Colon (tissue), 2 donors: ENCODE measurements at regions not wholly inside any gene's neighbourhood (a gene's known extent, or its start where the extent isn't known, plus 50 kb on each side); places are given as distances from the start of the nearest gene placed in this dataset.
"Not testable (repeated sequence)": the region's sequence is repeated elsewhere in the genome, so short reads cannot be mapped to it uniquely, and the experiment has no call there.

Source experiments
- FAIRE-seq: peaks from 2 replicates; lab custom pipeline; 2012; peaks lifted over from hg19 to GRCh38; lab: Jason Lieb, UNC
- donor health status: control.
- donor health status: control.

GRCh38 chr1:96510911-96511310 is 210.7 kb upstream of the PTBP2 start:
- no peak for FAIRE-seq

GRCh38 chr1:96513136-96513535 is 208.4 kb upstream of the PTBP2 start:
- FAIRE-seq, result no peak

DNA sequence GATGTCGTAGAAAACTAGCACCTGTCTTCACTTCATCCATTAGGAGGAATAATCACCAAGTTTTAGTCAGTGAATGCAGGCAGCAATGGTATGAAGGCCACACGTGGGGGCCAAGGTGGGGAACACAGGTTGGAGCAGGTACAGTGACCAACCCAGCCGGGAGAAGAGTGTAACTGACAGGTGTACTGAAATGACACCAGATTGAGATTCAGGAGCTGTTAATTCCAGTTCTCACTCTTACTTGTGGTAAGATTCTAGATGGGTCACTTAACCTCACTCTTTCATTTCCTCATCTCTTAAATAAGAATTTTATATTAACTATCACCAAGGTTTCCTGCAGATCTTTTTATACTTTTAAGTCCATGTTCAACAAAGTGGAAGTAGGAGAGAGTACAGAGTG is 206.2 kb upstream of the PTBP2 start:
- no peak for FAIRE-seq

DNA sequence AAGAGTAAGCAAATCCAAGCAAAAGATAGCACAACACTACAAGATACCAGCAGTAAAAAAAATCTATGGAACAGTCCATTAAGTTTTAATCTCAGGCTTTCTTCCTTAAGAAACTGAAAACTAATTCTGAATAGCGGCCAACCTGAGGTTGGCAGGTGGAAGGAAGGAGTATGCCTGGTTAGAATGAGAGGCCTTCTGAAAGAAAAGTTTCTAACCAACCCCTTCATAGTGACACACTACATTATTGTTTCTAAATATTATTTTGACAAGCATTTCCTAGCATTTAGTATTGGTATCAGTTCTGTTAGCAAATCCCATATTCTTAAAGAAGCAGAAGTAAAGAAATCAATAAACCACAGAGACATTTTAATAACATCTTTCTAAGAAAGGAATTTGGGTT is 205.7 kb upstream of the PTBP2 start:
- no peak for FAIRE-seq

DNA sequence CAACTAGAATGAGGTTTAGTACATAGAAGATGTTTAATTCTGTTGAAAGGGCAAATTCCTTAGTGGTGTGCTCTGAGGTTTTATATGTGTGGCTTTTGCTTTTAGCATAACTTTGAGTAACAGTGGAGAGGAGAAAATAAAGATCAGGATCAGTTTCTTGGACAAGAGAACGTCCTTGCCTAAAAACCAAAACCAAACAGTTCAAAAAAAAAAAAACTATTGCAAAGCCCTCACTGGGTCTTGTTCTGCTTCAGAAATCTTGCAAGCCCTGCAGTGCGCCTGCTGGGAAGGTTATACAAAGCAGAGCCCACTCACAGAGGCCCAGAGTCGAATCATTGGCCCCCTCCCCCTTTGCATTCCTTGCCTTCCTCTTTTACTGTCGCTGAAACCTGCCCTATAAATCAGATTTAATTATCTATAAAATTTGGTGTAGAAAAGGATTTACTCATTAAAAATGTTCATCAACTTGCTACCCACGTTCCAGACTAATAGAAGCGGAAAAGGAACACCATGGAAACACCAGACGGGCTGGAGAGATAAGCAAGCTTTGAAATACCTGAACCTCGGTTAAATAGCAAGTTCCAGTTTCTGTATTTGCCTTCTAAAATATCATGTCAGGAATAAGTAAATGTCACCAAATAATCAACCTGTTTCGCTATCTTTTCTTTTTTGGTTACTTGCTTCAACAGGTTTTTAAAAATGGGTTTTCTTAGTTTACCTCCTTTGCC is 201.6 kb upstream of the PTBP2 start:
- no peak for FAIRE-seq

DNA sequence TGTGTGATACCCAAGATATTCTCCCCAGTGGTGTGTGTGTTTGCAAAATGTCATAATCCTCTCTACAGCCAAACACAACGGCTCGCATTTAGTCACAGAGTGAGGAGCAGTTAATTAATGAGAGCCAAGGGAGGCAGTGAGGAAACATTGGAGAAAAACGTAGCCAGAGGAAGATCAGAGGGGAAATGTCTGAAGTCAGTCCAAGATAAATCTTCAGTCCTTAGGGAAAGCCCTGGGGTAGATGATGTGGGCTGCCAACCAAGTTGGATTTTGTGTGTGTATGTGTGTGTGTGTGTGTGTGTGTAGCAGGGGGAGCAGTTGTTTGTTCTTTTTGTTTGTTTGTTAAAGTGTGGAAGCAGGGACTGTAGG is 201.0 kb upstream of the PTBP2 start:
- no peak for FAIRE-seq

DNA sequence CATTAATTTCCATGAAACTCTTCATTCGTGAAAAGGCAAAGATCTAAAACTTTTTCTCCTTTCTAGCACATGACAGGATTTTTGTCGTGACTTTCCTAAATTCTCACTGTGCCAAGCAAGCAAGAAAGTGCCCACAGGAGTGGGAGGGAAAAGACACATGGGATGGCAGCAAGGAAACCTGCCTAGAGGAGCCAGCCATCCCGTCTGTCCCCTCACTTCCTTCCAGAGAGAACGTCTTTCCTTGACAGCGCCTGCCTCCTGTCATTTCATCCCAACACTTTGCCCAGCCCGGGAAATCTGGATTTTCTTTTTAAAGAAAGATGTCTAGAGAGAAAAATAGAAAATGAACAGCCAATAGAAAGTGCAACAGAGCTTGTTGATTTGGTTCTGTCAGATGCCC is 200.6 kb upstream of the PTBP2 start:
- FAIRE-seq, result no peak

GRCh38 chr1:96521994-96522760 is 199.4 kb upstream of the PTBP2 start:
- FAIRE-seq, result no peak

DNA sequence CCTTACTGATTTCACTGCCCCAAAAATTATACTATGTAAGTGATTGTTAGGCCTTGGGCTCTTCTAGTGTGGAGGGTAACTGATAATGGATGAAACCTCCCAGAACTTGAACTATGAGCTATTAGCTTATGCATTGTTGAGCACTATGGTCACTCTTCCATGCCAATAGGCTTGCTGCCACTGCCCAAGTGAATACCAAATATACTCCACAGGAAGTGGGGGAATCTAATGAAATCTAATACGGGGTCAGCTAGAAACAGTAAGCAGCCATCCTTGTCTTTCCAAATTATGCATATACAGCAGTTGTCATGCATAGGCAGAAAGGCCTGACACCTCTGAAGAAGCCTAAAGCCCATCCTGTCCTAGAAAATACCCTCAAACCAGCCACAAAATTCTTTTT is 198.7 kb upstream of the PTBP2 start:
- FAIRE-seq, result no peak

- no peak for FAIRE-seq
These were observed 197.5 kb upstream of the PTBP2 start for GRCh38 chr1:96524100-96524499.

- FAIRE-seq, result no peak
These were observed 195.7 kb upstream of the PTBP2 start for GRCh38 chr1:96525657-96526557.

GRCh38 chr1:96528672-96529071 is 192.9 kb upstream of the PTBP2 start:
- not testable (repeated sequence) for FAIRE-seq

- no peak for FAIRE-seq
These were observed 187.8 kb upstream of the PTBP2 start for GRCh38 chr1:96533820-96534219.

- FAIRE-seq, result no peak
These were observed 185.0 kb upstream of the PTBP2 start for GRCh38 chr1:96536581-96536980.

DNA sequence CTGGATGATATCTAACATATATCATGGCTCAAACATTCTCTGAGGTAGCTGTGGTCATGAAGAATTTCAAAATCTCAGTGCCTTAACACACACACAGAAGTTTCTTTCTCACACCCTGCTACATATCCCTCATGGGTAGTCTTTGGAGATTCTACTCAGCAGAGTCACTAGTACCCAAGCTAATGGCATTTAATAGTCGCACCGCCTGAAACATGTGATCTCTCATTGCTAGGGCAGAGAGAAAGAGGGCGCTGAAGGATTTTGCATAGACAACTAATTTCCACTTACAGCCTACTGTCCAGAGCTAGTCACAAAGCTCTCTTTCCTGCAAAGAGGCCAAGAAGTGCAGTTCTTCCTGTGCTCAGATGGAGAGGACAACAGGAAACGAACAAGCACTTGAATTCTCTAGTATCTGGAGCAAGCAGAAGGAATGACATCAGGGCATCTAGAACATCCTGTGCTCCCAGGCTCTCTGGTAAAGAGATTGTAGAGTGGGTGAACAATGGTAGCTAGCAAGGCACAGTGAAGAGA is 183.4 kb upstream of the PTBP2 start:
- FAIRE-seq, result no peak

DNA sequence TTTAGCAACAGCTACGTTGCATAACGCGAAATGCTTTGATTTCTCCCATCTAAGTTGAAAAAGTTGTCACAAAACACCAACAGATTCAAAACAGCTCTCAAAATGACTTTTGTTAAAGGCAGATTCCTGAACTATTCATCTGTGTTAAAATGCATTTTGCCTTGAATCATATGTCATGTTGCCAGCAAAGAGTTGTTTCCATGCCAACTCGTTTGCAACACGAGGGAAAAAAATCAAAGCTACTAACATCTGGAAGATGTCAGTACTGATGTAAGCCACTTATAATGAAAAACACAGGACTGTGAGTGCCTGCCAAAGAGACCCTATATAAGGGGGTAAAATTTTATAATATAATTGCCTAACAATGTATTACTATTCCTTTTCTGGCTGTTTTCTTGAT is 182.7 kb upstream of the PTBP2 start:
- FAIRE-seq, result no peak

DNA sequence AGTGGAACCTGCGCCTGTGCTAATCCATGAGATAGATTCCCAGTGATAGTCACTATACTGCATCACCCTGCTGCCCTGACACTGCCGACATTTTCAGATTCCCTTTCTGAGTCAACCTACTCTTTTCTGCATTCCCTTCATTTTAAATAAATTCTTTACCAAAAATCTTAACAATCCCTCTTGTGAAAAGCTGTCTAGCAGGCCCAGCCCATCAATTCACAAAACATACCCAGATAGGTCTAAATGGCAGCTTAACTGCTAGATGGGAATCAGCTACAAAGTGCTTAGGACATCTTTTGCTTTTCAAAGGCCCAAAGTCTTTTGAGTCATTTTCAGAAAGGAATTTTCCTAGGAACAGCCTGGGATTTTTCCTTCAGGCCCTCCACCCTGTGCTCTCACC is 180.1 kb upstream of the PTBP2 start:
- no peak for FAIRE-seq

DNA sequence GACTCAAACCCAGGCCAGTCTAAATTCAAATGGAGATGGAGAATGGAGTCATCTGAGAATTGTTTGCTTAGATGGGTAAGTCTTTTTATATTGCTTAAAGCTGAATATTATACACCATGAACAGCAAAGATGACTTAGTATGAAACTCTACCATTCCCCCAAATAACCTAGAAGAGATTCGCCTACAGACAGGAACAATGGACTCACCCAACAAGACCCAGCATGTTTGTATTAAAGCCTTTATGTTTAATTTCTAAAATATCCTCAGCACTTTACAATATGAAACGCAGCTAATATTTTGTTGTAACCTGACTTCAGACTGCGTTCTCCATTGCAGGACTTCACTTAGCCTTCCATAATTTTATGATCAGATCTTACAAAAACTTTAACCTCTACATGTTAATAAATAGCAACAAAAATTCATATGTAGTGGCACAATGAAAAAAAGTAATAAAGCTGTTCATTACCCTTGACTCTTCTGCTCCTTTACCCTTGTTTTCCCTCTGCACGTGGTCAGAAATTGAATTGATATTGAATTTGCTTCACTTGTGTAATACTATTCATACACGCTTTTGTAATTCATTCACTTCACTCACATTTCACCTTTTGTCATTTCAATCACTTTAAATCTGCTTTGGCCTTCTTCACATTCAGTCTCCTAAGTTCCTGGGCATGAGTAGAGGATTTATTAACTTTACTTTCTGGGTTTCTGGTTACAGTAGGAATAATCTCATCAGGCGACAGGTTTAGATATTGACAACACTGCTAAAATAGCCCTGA is 177.3 kb upstream of the PTBP2 start:
- FAIRE-seq, result no peak

GRCh38 chr1:96544831-96545221 is 176.8 kb upstream of the PTBP2 start:
- FAIRE-seq, result no peak

DNA sequence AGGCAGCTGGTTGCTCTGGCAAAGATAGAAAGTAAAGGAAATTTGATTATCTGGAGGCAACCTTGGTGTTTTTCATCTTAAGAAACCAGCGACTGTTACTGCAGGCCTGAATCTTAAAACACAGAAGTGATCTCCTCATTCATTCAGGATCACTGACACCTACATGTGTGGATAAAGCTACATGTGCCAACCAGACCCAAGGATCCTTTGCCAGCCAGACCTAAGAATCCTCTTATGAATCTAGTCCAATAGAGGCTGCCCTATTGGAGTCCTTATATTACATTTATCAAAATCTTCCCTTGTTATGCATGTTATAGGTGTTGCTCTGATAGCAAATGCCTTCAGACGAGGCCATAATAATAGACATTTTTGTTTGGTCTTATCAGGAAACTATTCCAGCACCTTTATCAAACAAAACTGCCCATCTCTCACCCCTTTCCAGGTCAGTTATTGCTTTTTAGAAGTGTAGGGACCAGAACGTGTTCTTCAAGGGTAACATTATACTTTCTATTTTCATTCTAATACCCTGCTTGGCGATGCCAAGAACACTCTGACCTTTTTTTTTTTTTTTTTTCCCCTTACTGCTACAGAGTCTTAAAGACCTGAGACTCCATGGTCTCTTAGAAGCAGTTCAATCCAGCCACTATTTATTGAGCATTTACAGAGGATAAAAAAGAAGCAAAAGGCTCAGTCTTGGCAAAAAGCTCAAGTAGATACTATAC is 175.5 kb upstream of the PTBP2 start:
- no peak for FAIRE-seq

DNA sequence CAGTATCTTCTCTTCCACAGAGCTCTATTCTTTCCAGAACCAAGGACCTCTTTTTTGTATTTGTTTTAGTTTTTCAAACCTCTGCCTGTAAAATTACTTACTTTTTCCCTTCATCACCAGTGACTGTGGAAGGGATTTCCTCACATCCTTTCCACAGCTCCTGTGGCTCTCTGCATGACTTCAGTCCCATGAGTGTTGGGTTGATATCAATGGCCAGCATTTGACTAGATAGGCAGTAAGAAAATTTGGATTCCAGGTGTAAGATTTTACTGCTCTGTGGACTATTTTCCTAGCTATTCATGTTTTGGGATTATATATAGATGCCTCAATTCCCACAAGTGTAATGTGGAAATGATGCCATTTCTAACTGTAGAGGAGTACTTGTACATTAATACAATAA is 171.5 kb upstream of the PTBP2 start:
- FAIRE-seq, result no peak
